ENCODE measurements at regions not wholly inside any gene's neighbourhood (a gene's known extent, or its start where the extent isn't known, plus 50 kb on each side); places are given as distances from the start of the nearest gene placed in this dataset.

- no peaks in the 10 kb centered on the region for H3K79me2 ChIP-seq (ENCODE audit: control insufficient read depth in 1 of 2, insufficient read depth in 2 of 2, low read length in 2 of 2)
- no peak overlapping the region for H3K9ac ChIP-seq (replicated peaks in 1 of 4; ENCODE audit: extremely low read depth in 1 of 4, low read depth in 3 of 4, low read length in 3 of 4)
- no peak overlapping the region for H2BK120ac ChIP-seq (replicated peaks; ENCODE audit: low read depth, low read length)
- TF ChIP-seq TAF7 (optimal IDR thresholded peaks at IDR 0.05; ENCODE audit: borderline replicate concordance, low read depth, low read length): no peak
- TF ChIP-seq JUN (IDR thresholded peaks at IDR 0.05; ENCODE audit: low read depth, low read length): no peak
- TF ChIP-seq PHF8 (conservative IDR thresholded peaks at IDR 0.05; ENCODE audit: low read depth, low read length): no peak
- TF ChIP-seq CTCF (IDR thresholded peaks at IDR 0.05; ENCODE audit: control extremely low read depth in 1 of 3, insufficient read depth in 1 of 3, low read depth in 1 of 3, low read length in 3 of 3): no peak
- no peak for TF ChIP-seq RXRA (IDR thresholded peaks at IDR 0.05; ENCODE audit: insufficient read depth, low read depth, low read length)
- no peak for TF ChIP-seq TBP (IDR thresholded peaks at IDR 0.05; ENCODE audit: low read depth, low read length)
- no peak for TF ChIP-seq SIRT6 (IDR thresholded peaks at IDR 0.05; ENCODE audit: low read length)
- no peak for TF ChIP-seq CBX8 (IDR thresholded peaks at IDR 0.05; ENCODE audit: borderline replicate concordance, low read depth, low read length)
- TF ChIP-seq HDAC2 (IDR thresholded peaks at IDR 0.05; ENCODE audit: borderline replicate concordance in 1 of 2, low read depth in 2 of 2, low read length in 2 of 2): no peak
- no peaks in the 10 kb centered on the region for H3K27me3 ChIP-seq (replicated peaks in 1 of 4; ENCODE audit: control insufficient read depth in 3 of 4, extremely low read depth in 1 of 4, insufficient read depth in 3 of 4, low read length in 3 of 4)
- no peak overlapping the region for H4K8ac ChIP-seq (ENCODE audit: extremely low read depth, insufficient read depth, low read length)
- ChIA-PET POLR2A (ENCODE audit: partially characterized antibody) (no interaction called here), CTCF (ENCODE audit: partially characterized antibody) (interaction anchor here (1.1 to 1.6 kb wide), 2 partner anchors 8 to 27 kb away, joined by 3 to 4 read pairs; no protein-coding TSS in a partner anchor)
- no peaks in the 10 kb centered on the region for H3K4me1 ChIP-seq (replicated peaks in 1 of 4; ENCODE audit: control insufficient read depth in 3 of 4, insufficient read depth in 4 of 4, low read length in 3 of 4)
- H2BK20ac ChIP-seq (ENCODE audit: low read length): no peak overlapping the region
- no peak overlapping the region for H2AK5ac ChIP-seq (ENCODE audit: low read depth, low read length)
- no peaks in the 10 kb centered on the region for H3K9me3 ChIP-seq (ENCODE audit: insufficient read depth in 2 of 2, low read depth in 1 of 2, low read length in 1 of 2)
- H3K23ac ChIP-seq (ENCODE audit: insufficient read length): no peak overlapping the region
- no peak overlapping the region for H3K4me3 ChIP-seq (ENCODE audit: extremely low read depth in 1 of 4, insufficient read depth in 2 of 4, low read depth in 3 of 4, low read length in 4 of 4)
- no peak overlapping the region for H2BK12ac ChIP-seq (ENCODE audit: low read depth, low read length)
- H3K18ac ChIP-seq (ENCODE audit: extremely low read depth, low read length): no peak overlapping the region
- no peak overlapping the region for H2BK15ac ChIP-seq (ENCODE audit: low read length)
- no peak overlapping the region for H3K27ac ChIP-seq (ENCODE audit: low read depth, low read length)
- no peak overlapping the region for H4K91ac ChIP-seq (replicated peaks; ENCODE audit: insufficient read length, low read length)
- H3K56ac ChIP-seq (replicated peaks; ENCODE audit: insufficient read length, low read depth, low read length): no peak overlapping the region
- H4K5ac ChIP-seq (ENCODE audit: insufficient read length, low read depth, low read length): no peak overlapping the region
- no peak overlapping the region for H3K4ac ChIP-seq (replicated peaks; ENCODE audit: insufficient read length, low read depth, low read length)
- H2AFZ ChIP-seq (ENCODE audit: low read length): no peak overlapping the region
- no peaks in the 10 kb centered on the region for H3K79me1 ChIP-seq (ENCODE audit: low read depth, low read length)
- no peak overlapping the region for H3K14ac ChIP-seq (ENCODE audit: insufficient read length)
- FAIRE-seq (no peak), DNase-seq (ENCODE audit: low read depth in 1 of 2, low spot score in 2 of 2) (no peak)
- no peaks in the 10 kb centered on the region for H3K36me3 ChIP-seq (ENCODE audit: control insufficient read depth in 2 of 4, insufficient read depth in 4 of 4, low read length in 3 of 4)
- H3K4me2 ChIP-seq (ENCODE audit: insufficient read depth in 1 of 2, low read depth in 2 of 2, low read length in 2 of 2): no peak overlapping the region
- 95% methylated on average over 4 of the region's 4 CpGs; no CpG with 5 or more reads in 1 of the 2 experiments for WGBS, 2 experiments (ENCODE audit: extremely low coverage in 1 of 2, insufficient coverage in 1 of 2, insufficient read length in 1 of 2, insufficient replicate concordance in 2 of 2, low coverage in 1 of 2, low lambda C conversion rate in 2 of 2, missing lambda C conversion rate in 1 of 2)
- no peaks in the 10 kb centered on the region for H4K20me1 ChIP-seq (replicated peaks in 1 of 2; ENCODE audit: control insufficient read depth in 1 of 2, insufficient read depth in 2 of 2, low read length in 2 of 2)
- H2BK5ac ChIP-seq (ENCODE audit: low read depth, low read length): no peak overlapping the region
- no peaks in the 10 kb centered on the region for H3K23me2 ChIP-seq (ENCODE audit: low read depth, low read length)
These were observed 1024.9 kb downstream of the BCL11A start for GRCh38 chr2:59528525-59528924.
